ENCODE measurements at regions not wholly inside any gene's neighbourhood (a gene's known extent, or its start where the extent isn't known, plus 50 kb on each side); places are given as distances from the start of the nearest gene placed in this dataset.

DNA sequence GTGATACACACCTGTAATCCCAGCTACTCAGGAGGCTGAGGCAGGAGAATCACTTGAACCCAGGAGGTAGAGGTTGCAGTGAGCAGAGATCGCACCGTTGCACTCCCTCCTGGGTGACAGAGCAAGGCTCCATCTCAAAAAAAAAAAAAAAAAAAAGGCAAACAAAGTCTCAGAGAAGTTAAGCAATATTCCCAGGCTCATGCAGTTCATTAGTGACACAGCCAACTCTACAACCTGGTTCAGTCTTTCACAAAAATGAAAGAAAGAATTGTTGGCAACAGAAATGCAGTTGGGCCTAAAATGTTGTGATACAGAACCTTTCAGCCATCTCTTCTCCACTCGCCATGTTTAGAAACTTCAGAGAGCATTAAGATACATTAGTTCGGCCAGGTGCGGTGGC, 242.1 kb downstream of the LTN1 start:
- no peak overlapping the region for H3K4ac ChIP-seq (ENCODE audit: low read depth in 1 of 2, low read length in 2 of 2)
- no peak overlapping the region for H2BK120ac ChIP-seq (ENCODE audit: low read depth, low read length)
- no peaks in the 10 kb centered on the region for H3K9me3 ChIP-seq (ENCODE audit: control insufficient read depth, low read length)
- H3K27ac ChIP-seq (ENCODE audit: low read length, poor library complexity, severe bottlenecking): no peak overlapping the region
- H2AK5ac ChIP-seq (ENCODE audit: low read length, severe bottlenecking): no peak overlapping the region
- no peak overlapping the region for H3K14ac ChIP-seq (ENCODE audit: low read length in 2 of 2)
- no peak overlapping the region for H2AFZ ChIP-seq (ENCODE audit: low read depth, low read length)
- 96% methylated on average over 5 of the region's 5 CpGs for WGBS
- no peaks in the 10 kb centered on the region for H3K79me1 ChIP-seq (replicated peaks; ENCODE audit: low read length, poor library complexity, severe bottlenecking)
- H3K9ac ChIP-seq (ENCODE audit: low read length): no peak overlapping the region
- DNase-seq: no peak
- no peak overlapping the region for H3K4me2 ChIP-seq (ENCODE audit: low read length, poor library complexity, severe bottlenecking)
- H3K27me3 ChIP-seq (ENCODE audit: control insufficient read depth in 1 of 2, insufficient read depth in 1 of 2, low read length in 2 of 2): no peaks in the 10 kb centered on the region
- H2BK5ac ChIP-seq (ENCODE audit: low read depth, low read length, poor library complexity, severe bottlenecking): no peak overlapping the region
- H2BK15ac ChIP-seq (ENCODE audit: low read depth, poor library complexity, severe bottlenecking): no peak overlapping the region
- no peak overlapping the region for H2BK12ac ChIP-seq (ENCODE audit: low read length in 2 of 2)
- H3K36me3 ChIP-seq (ENCODE audit: control insufficient read depth in 1 of 2, insufficient read depth in 2 of 2, low read depth in 1 of 2, low read length in 2 of 2): no peaks in the 10 kb centered on the region
- H3K23ac ChIP-seq (ENCODE audit: low read length in 2 of 2): no peak overlapping the region
- no peak overlapping the region for H4K8ac ChIP-seq (ENCODE audit: low read length)
- H4K91ac ChIP-seq (ENCODE audit: low read length): no peak overlapping the region
- no peak overlapping the region for H3K4me3 ChIP-seq (ENCODE audit: insufficient read depth in 1 of 2, low read depth in 1 of 2, low read length in 2 of 2)
- no peaks in the 10 kb centered on the region for H3K4me1 ChIP-seq (ENCODE audit: control insufficient read depth, insufficient read depth, low read depth, low read length)
- no peak overlapping the region for H3K18ac ChIP-seq (ENCODE audit: low read depth in 1 of 2, low read length in 2 of 2)

- 69% methylated on average over 2 of the region's 3 CpGs for WGBS
- Histone ChIP-seq H3K79me1 (replicated peaks; ENCODE audit: low read length, poor library complexity, severe bottlenecking) (no peaks in the 10 kb centered on the region), H2BK5ac (ENCODE audit: low read depth, low read length, poor library complexity, severe bottlenecking) (no peak overlapping the region), H3K23ac (ENCODE audit: low read length in 2 of 2) (no peak overlapping the region), H3K4ac (ENCODE audit: low read depth in 1 of 2, low read length in 2 of 2) (no peak overlapping the region), H3K14ac (ENCODE audit: low read length in 2 of 2) (no peak overlapping the region), H3K4me2 (ENCODE audit: low read length, poor library complexity, severe bottlenecking) (no peak overlapping the region), H3K4me1 (ENCODE audit: control insufficient read depth, insufficient read depth, low read depth, low read length) (peaks cover 3% of the 10 kb centered on the region), H4K91ac (ENCODE audit: low read length) (no peak overlapping the region), H3K9ac (ENCODE audit: low read length) (no peak overlapping the region), H2BK120ac (ENCODE audit: low read depth, low read length) (no peak overlapping the region), H2AFZ (ENCODE audit: low read depth, low read length) (no peak overlapping the region), H4K8ac (ENCODE audit: low read length) (no peak overlapping the region), H2BK15ac (ENCODE audit: low read depth, poor library complexity, severe bottlenecking) (no peak overlapping the region), H3K18ac (ENCODE audit: low read depth in 1 of 2, low read length in 2 of 2) (no peak overlapping the region), H2BK12ac (ENCODE audit: low read length in 2 of 2) (no peak overlapping the region), H2AK5ac (ENCODE audit: low read length, severe bottlenecking) (no peak overlapping the region), H3K9me3 (ENCODE audit: control insufficient read depth, low read length) (no peaks in the 10 kb centered on the region), H3K36me3 (ENCODE audit: control insufficient read depth in 1 of 2, insufficient read depth in 2 of 2, low read depth in 1 of 2, low read length in 2 of 2) (no peaks in the 10 kb centered on the region), H3K27ac (ENCODE audit: low read length, poor library complexity, severe bottlenecking) (no peak overlapping the region), H3K4me3 (ENCODE audit: insufficient read depth in 1 of 2, low read depth in 1 of 2, low read length in 2 of 2) (no peak overlapping the region), H3K27me3 (ENCODE audit: control insufficient read depth in 1 of 2, insufficient read depth in 1 of 2, low read length in 2 of 2) (no peaks in the 10 kb centered on the region)
- no peak for DNase-seq
Observed at GRCh38 chr21:28749536-28749935, 243.1 kb downstream of the LTN1 start.

GRCh38 chr21:28747464-28747863, 245.2 kb downstream of the LTN1 start:
- WGBS: 71% methylated on average over 1 of the region's 1 CpG
- H2BK5ac ChIP-seq (ENCODE audit: low read depth, low read length, poor library complexity, severe bottlenecking): no peak overlapping the region
- no peak overlapping the region for H2AFZ ChIP-seq (ENCODE audit: low read depth, low read length)

DNA sequence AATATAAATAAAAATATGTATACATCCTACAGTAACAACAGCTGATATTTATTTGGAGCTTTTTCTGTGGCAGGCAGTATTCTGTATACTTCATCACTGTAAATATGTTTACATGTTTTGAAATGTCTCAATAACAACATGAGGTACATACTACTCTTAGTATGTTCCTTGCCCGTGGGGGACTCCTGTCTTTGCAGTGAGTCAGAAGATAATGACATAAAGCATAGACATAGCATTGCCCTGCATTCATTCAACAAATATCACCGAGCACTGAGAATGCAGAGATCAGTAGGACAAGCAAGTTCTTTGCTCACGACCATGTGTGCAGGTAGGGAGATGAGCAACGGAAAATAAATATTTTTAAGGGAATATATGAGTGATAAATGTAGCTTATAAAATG, 246.5 kb downstream of the LTN1 start:
- Histone ChIP-seq H3K36me3 (ENCODE audit: control insufficient read depth in 1 of 2, insufficient read depth in 2 of 2, low read depth in 1 of 2, low read length in 2 of 2) (no peaks in the 10 kb centered on the region), H3K27me3 (ENCODE audit: control insufficient read depth in 1 of 2, insufficient read depth in 1 of 2, low read length in 2 of 2) (no peaks in the 10 kb centered on the region), H3K9me3 (ENCODE audit: control insufficient read depth, low read length) (no peaks in the 10 kb centered on the region), H2AK5ac (ENCODE audit: low read length, severe bottlenecking) (no peak overlapping the region), H3K27ac (ENCODE audit: low read length, poor library complexity, severe bottlenecking) (no peak overlapping the region), H2BK120ac (ENCODE audit: low read depth, low read length) (no peak overlapping the region), H3K18ac (ENCODE audit: low read depth in 1 of 2, low read length in 2 of 2) (no peak overlapping the region), H2BK12ac (ENCODE audit: low read length in 2 of 2) (no peak overlapping the region), H3K4me2 (ENCODE audit: low read length, poor library complexity, severe bottlenecking) (no peak overlapping the region), H4K91ac (ENCODE audit: low read length) (no peak overlapping the region), H3K4ac (ENCODE audit: low read depth in 1 of 2, low read length in 2 of 2) (no peak overlapping the region), H2BK15ac (ENCODE audit: low read depth, poor library complexity, severe bottlenecking) (no peak overlapping the region), H3K79me1 (replicated peaks; ENCODE audit: low read length, poor library complexity, severe bottlenecking) (no peaks in the 10 kb centered on the region), H4K8ac (ENCODE audit: low read length) (no peak overlapping the region), H3K9ac (ENCODE audit: low read length) (no peak overlapping the region), H3K4me1 (ENCODE audit: control insufficient read depth, insufficient read depth, low read depth, low read length) (peaks cover 3% of the 10 kb centered on the region), H3K23ac (ENCODE audit: low read length in 2 of 2) (no peak overlapping the region), H3K4me3 (ENCODE audit: insufficient read depth in 1 of 2, low read depth in 1 of 2, low read length in 2 of 2) (no peak overlapping the region), H3K14ac (ENCODE audit: low read length in 2 of 2) (no peak overlapping the region), H2BK5ac (ENCODE audit: low read depth, low read length, poor library complexity, severe bottlenecking) (no peak overlapping the region), H2AFZ (ENCODE audit: low read depth, low read length) (no peak overlapping the region)
- 64% methylated on average over 2 of the region's 4 CpGs for WGBS
- no peak for DNase-seq

More at GRCh38 chr21:28747464-28747863, 245.2 kb downstream of the LTN1 start:
- no peak overlapping the region for H3K18ac ChIP-seq (ENCODE audit: low read depth in 1 of 2, low read length in 2 of 2)
- no peak overlapping the region for H3K9ac ChIP-seq (ENCODE audit: low read length)
- H2BK15ac ChIP-seq (ENCODE audit: low read depth, poor library complexity, severe bottlenecking): no peak overlapping the region
- H3K14ac ChIP-seq (ENCODE audit: low read length in 2 of 2): no peak overlapping the region
- no peak overlapping the region for H3K27ac ChIP-seq (ENCODE audit: low read length, poor library complexity, severe bottlenecking)
- no peak overlapping the region for H4K91ac ChIP-seq (ENCODE audit: low read length)
- H3K4ac ChIP-seq (ENCODE audit: low read depth in 1 of 2, low read length in 2 of 2): no peak overlapping the region
- H2AK5ac ChIP-seq (ENCODE audit: low read length, severe bottlenecking): no peak overlapping the region
- no peaks in the 10 kb centered on the region for H3K36me3 ChIP-seq (ENCODE audit: control insufficient read depth in 1 of 2, insufficient read depth in 2 of 2, low read depth in 1 of 2, low read length in 2 of 2)
- no peak overlapping the region for H4K8ac ChIP-seq (ENCODE audit: low read length)
- H3K23ac ChIP-seq (ENCODE audit: low read length in 2 of 2): no peak overlapping the region
- no peaks in the 10 kb centered on the region for H3K27me3 ChIP-seq (ENCODE audit: control insufficient read depth in 1 of 2, insufficient read depth in 1 of 2, low read length in 2 of 2)
- H3K4me3 ChIP-seq (ENCODE audit: insufficient read depth in 1 of 2, low read depth in 1 of 2, low read length in 2 of 2): no peak overlapping the region
- DNase-seq: no peak
- no peak overlapping the region for H2BK120ac ChIP-seq (ENCODE audit: low read depth, low read length)
- no peak overlapping the region for H3K4me2 ChIP-seq (ENCODE audit: low read length, poor library complexity, severe bottlenecking)
- no peaks in the 10 kb centered on the region for H3K9me3 ChIP-seq (ENCODE audit: control insufficient read depth, low read length)
- H3K79me1 ChIP-seq (replicated peaks; ENCODE audit: low read length, poor library complexity, severe bottlenecking): no peaks in the 10 kb centered on the region
- H3K4me1 ChIP-seq (ENCODE audit: control insufficient read depth, insufficient read depth, low read depth, low read length): peaks cover 3% of the 10 kb centered on the region
- H2BK12ac ChIP-seq (ENCODE audit: low read length in 2 of 2): no peak overlapping the region
